Choroid plexus epithelial cell (primary cell): ENCODE measurements at regions not wholly inside any gene's neighbourhood (a gene's known extent, or its start where the extent isn't known, plus 50 kb on each side); places are given as distances from the start of the nearest gene placed in this dataset.

ENCODE experiments used
- DNase-seq: peaks from one replicate; pipeline ENCODE4 v3.0.0-alpha.2; 2010; ENCODE audit warnings: low read depth
- H3K4me3 ChIP-seq: 2 replicates; pipeline ENCODE4 v1.5.1; 2011; ENCODE audit warnings: low read depth, mild to moderate bottlenecking, control low read depth, low read length, moderate library complexity
- CTCF ChIP-seq: conservative IDR thresholded peaks from 2 replicates; pipeline ENCODE4 v1.5.1; 2011; ENCODE audit warnings: low read depth, mild to moderate bottlenecking, control low read depth, inconsistent platforms, low read length, moderate library complexity

- H3K4me3 ChIP-seq, result no peak overlapping the region
- DNase-seq, result no peak
- TF ChIP-seq CTCF, result no peak
These were observed 230.0 kb upstream of the BTBD3 start for GRCh38 chr20:11687546-11688292.

DNA sequence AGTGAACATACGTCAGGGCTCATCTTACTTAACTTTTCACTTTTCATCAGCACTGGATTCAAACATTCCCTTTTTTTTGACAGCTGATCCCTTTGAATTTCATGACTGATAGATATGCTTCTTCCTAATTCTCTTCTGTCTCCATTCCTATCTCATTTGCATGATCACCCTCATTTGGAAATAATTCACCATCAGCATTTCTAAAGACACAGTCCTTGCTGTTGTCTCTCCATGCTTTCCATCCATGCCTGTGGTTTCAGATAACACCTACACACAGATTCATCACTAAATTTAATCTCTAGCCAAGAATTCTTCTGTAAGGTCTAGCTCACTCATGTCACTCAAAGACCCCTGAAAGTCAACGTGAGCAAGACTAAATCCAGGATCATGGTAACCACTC, 228.4 kb upstream of the BTBD3 start:
- no peak for TF ChIP-seq CTCF
- DNase-seq, result no peak
- H3K4me3 ChIP-seq, result no peak overlapping the region

DNA sequence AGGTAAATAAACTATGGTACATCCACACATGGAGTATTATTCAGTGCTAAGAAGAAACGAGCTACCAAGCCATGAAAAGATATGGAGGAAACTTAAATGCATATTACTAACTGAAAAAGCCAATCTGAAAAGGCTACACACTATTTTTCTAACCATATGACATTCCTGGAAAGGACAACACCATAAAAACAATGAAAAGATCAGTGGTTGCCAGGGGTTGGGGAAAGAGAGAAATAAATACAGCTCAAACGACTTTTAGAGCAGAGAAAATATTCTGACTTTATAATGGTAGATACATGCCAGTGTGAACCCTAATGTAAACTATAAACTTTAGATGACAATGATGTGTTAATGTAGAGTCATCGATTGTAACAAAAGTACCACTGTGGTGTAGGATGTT, 225.9 kb upstream of the BTBD3 start:
- no peak for TF ChIP-seq CTCF
- H3K4me3 ChIP-seq, result no peak overlapping the region
- DNase-seq, result no peak

GRCh38 chr20:11692567-11692966, 225.1 kb upstream of the BTBD3 start:
- TF ChIP-seq CTCF, result no peak
- no peak overlapping the region for H3K4me3 ChIP-seq
- DNase-seq, result no peak

DNA sequence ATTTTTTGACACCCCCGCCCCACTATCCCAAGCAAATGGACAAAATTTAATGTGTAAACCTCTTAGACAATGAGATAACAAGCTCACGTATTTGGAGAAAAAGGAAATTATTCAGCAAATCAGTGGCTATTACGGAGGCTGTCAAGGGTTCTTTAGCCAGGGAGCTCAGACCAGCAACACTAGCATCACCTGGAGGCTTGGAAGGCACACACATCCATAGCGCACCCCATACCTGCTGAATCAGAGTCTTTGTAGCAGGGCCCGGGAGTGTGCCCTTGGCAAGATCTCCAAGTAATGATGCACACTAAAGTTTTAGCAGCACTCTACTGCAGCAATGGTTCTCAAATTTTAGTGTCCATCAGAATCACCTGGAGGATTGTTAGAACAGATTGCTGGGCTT, 223.2 kb upstream of the BTBD3 start:
- no peak for TF ChIP-seq CTCF
- no peak overlapping the region for H3K4me3 ChIP-seq

GRCh38 chr20:11697055-11697454, 220.6 kb upstream of the BTBD3 start:
- H3K4me3 ChIP-seq, result no peak overlapping the region
- TF ChIP-seq CTCF, result no peak
- DNase-seq, result no peak

More for the DNA sequence above, 223.2 kb upstream of the BTBD3 start:
- no peak for DNase-seq

- DNase-seq, result no peak
- no peak for TF ChIP-seq CTCF
- no peak overlapping the region for H3K4me3 ChIP-seq
These were observed 220.0 kb upstream of the BTBD3 start for GRCh38 chr20:11697646-11698045.
